ENCODE measurements at regions not wholly inside any gene's neighbourhood (a gene's known extent, or its start where the extent isn't known, plus 50 kb on each side); places are given as distances from the start of the nearest gene placed in this dataset.
A peak's percentile ranks its signal among the peaks of the same experiment; 100 is the strongest.

GRCh38 chr12:88432531-88433490 is 147.5 kb downstream of the KITLG start:
- ChIA-PET POLR2A (no interaction called here), CTCF (no interaction called here)
- Mint-ChIP-seq H3K4me3 (no peak overlapping the region), H3K36me3 (ENCODE audit: low read depth) (no peaks in the 10 kb centered on the region), H3K4me1 (ENCODE audit: low read depth) (no peaks in the 10 kb centered on the region), H3K27ac (no peak overlapping the region), H3K27me3 (no peaks in the 10 kb centered on the region), H3K9me3 (peaks cover 3% of the 10 kb centered on the region)
- TF ChIP-seq, protein P1, sequence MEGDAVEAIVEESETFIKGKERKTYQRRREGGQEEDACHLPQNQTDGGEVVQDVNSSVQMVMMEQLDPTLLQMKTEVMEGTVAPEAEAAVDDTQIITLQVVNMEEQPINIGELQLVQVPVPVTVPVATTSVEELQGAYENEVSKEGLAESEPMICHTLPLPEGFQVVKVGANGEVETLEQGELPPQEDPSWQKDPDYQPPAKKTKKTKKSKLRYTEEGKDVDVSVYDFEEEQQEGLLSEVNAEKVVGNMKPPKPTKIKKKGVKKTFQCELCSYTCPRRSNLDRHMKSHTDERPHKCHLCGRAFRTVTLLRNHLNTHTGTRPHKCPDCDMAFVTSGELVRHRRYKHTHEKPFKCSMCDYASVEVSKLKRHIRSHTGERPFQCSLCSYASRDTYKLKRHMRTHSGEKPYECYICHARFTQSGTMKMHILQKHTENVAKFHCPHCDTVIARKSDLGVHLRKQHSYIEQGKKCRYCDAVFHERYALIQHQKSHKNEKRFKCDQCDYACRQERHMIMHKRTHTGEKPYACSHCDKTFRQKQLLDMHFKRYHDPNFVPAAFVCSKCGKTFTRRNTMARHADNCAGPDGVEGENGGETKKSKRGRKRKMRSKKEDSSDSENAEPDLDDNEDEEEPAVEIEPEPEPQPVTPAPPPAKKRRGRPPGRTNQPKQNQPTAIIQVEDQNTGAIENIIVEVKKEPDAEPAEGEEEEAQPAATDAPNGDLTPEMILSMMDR (IDR thresholded peaks at IDR 0.05) = no peak
- H3K27me3 ChIP-seq (ENCODE audit: control insufficient read depth in 1 of 2, insufficient read depth in 2 of 2, low read length in 2 of 2) = no peaks in the 10 kb centered on the region
- peaks cover 0 to 7% of the 10 kb centered on the region in 2 experiments for H3K9me3 ChIP-seq (ENCODE audit: control insufficient read depth in 1 of 2, insufficient read depth in 1 of 2, low read length in 2 of 2)
- DNase-seq (no peak), ATAC-seq (ENCODE audit: poor library complexity) (no peak)
- H3K4me1 ChIP-seq (ENCODE audit: insufficient read depth, low read length) = no peaks in the 10 kb centered on the region
- H3K4me3 ChIP-seq (ENCODE audit: low read length) = no peak overlapping the region
- no peaks in the 10 kb centered on the region for H3K36me3 ChIP-seq (ENCODE audit: insufficient read depth, low read length)
- intact Hi-C loops (cut with DNase I, micrococcal nuclease) = no loop called here
- no peak overlapping the region for H3K27ac ChIP-seq (ENCODE audit: low read depth in 1 of 2, low read length in 2 of 2)

GRCh38 chr12:88433997-88434703 is 146.1 kb downstream of the KITLG start:
- Histone ChIP-seq H3K4me1 (ENCODE audit: insufficient read depth, low read length) (no peaks in the 10 kb centered on the region), H3K9me3 (ENCODE audit: control insufficient read depth in 1 of 2, insufficient read depth in 1 of 2, low read length in 2 of 2) (peaks cover 0 to 7% of the 10 kb centered on the region in 2 experiments), H3K36me3 (ENCODE audit: insufficient read depth, low read length) (no peaks in the 10 kb centered on the region), H3K27me3 (ENCODE audit: control insufficient read depth in 1 of 2, insufficient read depth in 2 of 2, low read length in 2 of 2) (no peaks in the 10 kb centered on the region), H3K4me3 (ENCODE audit: low read length) (no peak overlapping the region), H3K27ac (ENCODE audit: low read depth in 1 of 2, low read length in 2 of 2) (no peak overlapping the region)
- no peak overlapping the region for H3K27ac Mint-ChIP-seq
- peaks cover 2% of the 10 kb centered on the region for H3K9me3 Mint-ChIP-seq
- no peaks in the 10 kb centered on the region for H3K36me3 Mint-ChIP-seq (ENCODE audit: low read depth)
- TF ChIP-seq, protein P1 (IDR thresholded peaks at IDR 0.05) = no peak
- POLR2A ChIA-PET = no interaction called here
- intact Hi-C loops (cut with DNase I, micrococcal nuclease) = no loop called here
- ATAC-seq (ENCODE audit: poor library complexity) = no peak
- H3K4me1 Mint-ChIP-seq (ENCODE audit: low read depth) = no peaks in the 10 kb centered on the region
- H3K27me3 Mint-ChIP-seq = no peaks in the 10 kb centered on the region
- H3K4me3 Mint-ChIP-seq = no peak overlapping the region
- CTCF ChIA-PET = no interaction called here
- DNase-seq = peak in 2 of 14 experiments; percentile 11 to 13

- Mint-ChIP-seq H3K4me3 (no peak overlapping the region), H3K9me3 (peaks cover 2% of the 10 kb centered on the region), H3K27ac (no peak overlapping the region), H3K4me1 (ENCODE audit: low read depth) (no peaks in the 10 kb centered on the region), H3K27me3 (no peaks in the 10 kb centered on the region), H3K36me3 (ENCODE audit: low read depth) (no peaks in the 10 kb centered on the region)
- ChIA-PET POLR2A (no interaction called here), CTCF (no interaction called here)
- H3K4me1 ChIP-seq (ENCODE audit: insufficient read depth, low read length) = no peaks in the 10 kb centered on the region
- H3K9me3 ChIP-seq (ENCODE audit: control insufficient read depth in 1 of 2, insufficient read depth in 1 of 2, low read length in 2 of 2) = peaks cover 0 to 7% of the 10 kb centered on the region in 2 experiments
- H3K4me3 ChIP-seq (ENCODE audit: low read length) = no peak overlapping the region
- no peaks in the 10 kb centered on the region for H3K27me3 ChIP-seq (ENCODE audit: control insufficient read depth in 1 of 2, insufficient read depth in 2 of 2, low read length in 2 of 2)
- no peaks in the 10 kb centered on the region for H3K36me3 ChIP-seq (ENCODE audit: insufficient read depth, low read length)
- ATAC-seq (ENCODE audit: poor library complexity) (no peak), DNase-seq (no peak)
- H3K27ac ChIP-seq (ENCODE audit: low read depth in 1 of 2, low read length in 2 of 2) = no peak overlapping the region
- TF ChIP-seq, protein P1 (IDR thresholded peaks at IDR 0.05) = no peak
- intact Hi-C loops (cut with DNase I, micrococcal nuclease) = no loop called here
These were observed 144.8 kb downstream of the KITLG start for GRCh38 chr12:88435334-88436076.
